GM23338 (cell line): ENCODE measurements at regions not wholly inside any gene's neighbourhood (a gene's known extent, or its start where the extent isn't known, plus 50 kb on each side); places are given as distances from the start of the nearest gene placed in this dataset.

Experiments
- ATAC-seq: fragments of 200-7000 bp; cut with Tn5 transposase; 3 replicates; pipeline ENCODE4 v1.9.1; 2020
- DNase-seq: peaks from one replicate; pipeline ENCODE4 v3.0.0-alpha.2; 2015; ENCODE audit warnings: low spot score
- H2AFZ ChIP-seq: fragments of 200-600 bp; sonication (generic); 2 replicates; pipeline ENCODE4 v1.8.0; 2016; ENCODE audit warnings: antibody characterized with exemption, mild to moderate bottlenecking, moderate library complexity
- H3F3A ChIP-seq: fragments of 200-600 bp; sonication (generic); replicated peaks from 2 replicates; pipeline ENCODE4 v1.8.0; 2017; ENCODE audit warnings: antibody characterized with exemption, mixed run types, low read depth
- H3K27ac ChIP-seq: fragments of 200-600 bp; sonication (generic); 2 replicates; pipeline ENCODE4 v1.6.1; 2016; ENCODE audit warnings: low read depth
- H3K27me3 ChIP-seq: fragments of 200-600 bp; sonication (generic); 2 replicates; pipeline ENCODE4 v1.8.0; 2016; ENCODE audit warnings: mild to moderate bottlenecking, mixed run types, moderate library complexity; ENCODE audit not compliant: insufficient read depth
- H3K36me3 ChIP-seq: fragments of 200-600 bp; sonication (generic); 2 replicates; pipeline ENCODE4 v1.8.0; 2016; ENCODE audit warnings: mild to moderate bottlenecking; ENCODE audit not compliant: insufficient read depth
- H3K4me1 ChIP-seq: fragments of 200-600 bp; sonication (generic); 2 replicates; pipeline ENCODE4 v1.8.0; 2016; ENCODE audit warnings: mild to moderate bottlenecking, moderate library complexity; ENCODE audit not compliant: insufficient read depth
- H3K4me2 ChIP-seq: fragments of 200-600 bp; sonication (generic); 2 replicates; pipeline ENCODE4 v1.7.1; 2017; ENCODE audit warnings: mixed run types
- H3K4me3 ChIP-seq: fragments of 200-600 bp; sonication (generic); 2 replicates; pipeline ENCODE4 v1.6.1; 2016; ENCODE audit warnings: mixed run types
- H3K79me2 ChIP-seq: fragments of 200-600 bp; sonication (generic); replicated peaks from 2 replicates; pipeline ENCODE4 v1.8.0; 2017; ENCODE audit warnings: mild to moderate bottlenecking; ENCODE audit not compliant: insufficient read depth
- H3K9me2 ChIP-seq: fragments of 200-600 bp; sonication (generic); 2 replicates; pipeline ENCODE4 v1.8.0; 2017; ENCODE audit not compliant: insufficient read depth
- H4K20me1 ChIP-seq: fragments of 200-600 bp; sonication (generic); replicated peaks from 2 replicates; pipeline ENCODE4 v1.8.0; 2017; ENCODE audit warnings: mild to moderate bottlenecking; ENCODE audit not compliant: insufficient read depth
- H3K27ac Mint-ChIP-seq: 2 replicates; pipeline ENCODE4 v1.8.0; 2020; ENCODE audit warnings: inconsistent platforms, mild to moderate bottlenecking, moderate library complexity, mixed read lengths
- H3K27me3 Mint-ChIP-seq: 3 replicates; pipeline ENCODE4 v1.8.0; 2022; ENCODE audit warnings: low read depth, mild to moderate bottlenecking, moderate library complexity, mixed read lengths, inconsistent platforms; ENCODE audit not compliant: insufficient read depth, poor library complexity
- H3K36me3 Mint-ChIP-seq: 3 replicates; pipeline ENCODE4 v1.8.0; 2021; ENCODE audit warnings: low read depth, mild to moderate bottlenecking, inconsistent platforms, moderate library complexity, mixed read lengths
- H3K4me1 Mint-ChIP-seq: 3 replicates; pipeline ENCODE4 v1.8.0; 2020; ENCODE audit warnings: mild to moderate bottlenecking, inconsistent platforms, mixed read lengths
- H3K4me3 Mint-ChIP-seq: 3 replicates; pipeline ENCODE4 v1.8.0; 2021; ENCODE audit warnings: moderate library complexity, mild to moderate bottlenecking, inconsistent platforms, mixed read lengths
- H3K9me3 Mint-ChIP-seq: 3 replicates; pipeline ENCODE4 v1.8.0; 2020; ENCODE audit warnings: moderate library complexity, mild to moderate bottlenecking, inconsistent platforms, mixed read lengths
- CREB1 ChIP-seq: fragments of 250-450 bp; sonication (Bioruptor Pico); IDR thresholded peaks from 2 replicates; pipeline ENCODE4 v1.5.0; 2020; ENCODE audit warnings: low read depth, mild to moderate bottlenecking, moderate library complexity
- CTCF ChIP-seq, 2 experiments: fragments of 200-600 bp in 1 of 2; sonication (generic) in 1 of 2; conservative IDR thresholded peaks; 2 replicates each; pipeline versions ENCODE4 v1.5.1 to v1.6.1; 2016 to 2017; ENCODE audit warnings: antibody characterized with exemption in 2 of 2, low read depth in 2 of 2, mild to moderate bottlenecking in 2 of 2, moderate library complexity in 1 of 2
- ETS1 ChIP-seq: IDR thresholded peaks from 2 replicates; pipeline ENCODE4 v1.6.1; 2016; ENCODE audit warnings: antibody characterized with exemption
- EZH2 ChIP-seq: fragments of 200-600 bp; sonication (generic); IDR thresholded peaks from one replicate; pipeline ENCODE4 v1.8.0; 2017; ENCODE audit warnings: antibody characterized with exemption, mild to moderate bottlenecking, low read depth; ENCODE audit not compliant: unreplicated experiment
- EZH2phosphoT487 ChIP-seq: fragments of 200-600 bp; sonication (generic); IDR thresholded peaks from one replicate; pipeline ENCODE4 v1.8.1; 2018; ENCODE audit warnings: antibody characterized with exemption; ENCODE audit not compliant: unreplicated experiment
- JUNB ChIP-seq: IDR thresholded peaks from one replicate; pipeline ENCODE4 v1.6.1; 2016; ENCODE audit warnings: antibody characterized with exemption; ENCODE audit not compliant: unreplicated experiment
- NANOG ChIP-seq: IDR thresholded peaks from 2 replicates; pipeline ENCODE4 v1.6.1; 2016; ENCODE audit warnings: antibody characterized with exemption, borderline replicate concordance
- POLR2AphosphoS5 ChIP-seq: IDR thresholded peaks from 2 replicates; pipeline ENCODE4 v1.6.1; 2016; ENCODE audit warnings: antibody characterized with exemption, low read depth
- REST ChIP-seq: IDR thresholded peaks from one replicate; pipeline ENCODE4 v1.6.1; 2018; ENCODE audit warnings: antibody characterized with exemption; ENCODE audit not compliant: unreplicated experiment
- STAT1 ChIP-seq: IDR thresholded peaks from one replicate; pipeline ENCODE4 v1.6.1; 2016; ENCODE audit warnings: antibody characterized with exemption; ENCODE audit not compliant: unreplicated experiment
- ZNF331 ChIP-seq: fragments of 250-450 bp; sonication (Bioruptor Pico); IDR thresholded peaks from 2 replicates; pipeline ENCODE4 v1.5.0; 2020; ENCODE audit warnings: low read depth, mild to moderate bottlenecking, moderate library complexity

- DNase-seq (no peak), ATAC-seq (no peak)
- Mint-ChIP-seq H3K36me3 (no peaks in the 10 kb centered on the region), H3K4me1 (peaks cover 7% of the 10 kb centered on the region; the same call in 2 of the 3 replicates), H3K4me3 (no peak overlapping the region), H3K27ac (no peak overlapping the region), H3K9me3 (no peaks in the 10 kb centered on the region; the same call in 2 of the 3 replicates), H3K27me3 (peaks cover 3% of the 10 kb centered on the region)
- Histone ChIP-seq H3K27ac (no peak overlapping the region), H3K4me3 (no peak overlapping the region), H3K4me1 (no peaks in the 10 kb centered on the region), H4K20me1 (no peaks in the 10 kb centered on the region), H3K27me3 (no peaks in the 10 kb centered on the region), H3K9me2 (no peaks in the 10 kb centered on the region), H3K79me2 (no peaks in the 10 kb centered on the region), H3F3A (no peaks in the 10 kb centered on the region), H3K4me2 (no peak overlapping the region), H3K36me3 (no peaks in the 10 kb centered on the region), H2AFZ (no peak overlapping the region)
- TF ChIP-seq CTCF (conservative IDR thresholded peaks at IDR 0.05; ENCODE audit: low read depth in 2 of 2) (no peak), JUNB (no peak), ZNF331 (CRISPR knock-in tag) (no peak), NANOG (no peak), STAT1 (no peak), EZH2 (no peak), CREB1 (CRISPR knock-in tag) (no peak)
Measured at GRCh38 chr6:122198922-122199321, 200.5 kb upstream of the HSF2 start.

GRCh38 chr6:122200440-122200839 lies 199.0 kb upstream of the HSF2 start:
- peaks cover 2% of the 10 kb centered on the region; the same call in 2 of the 3 replicates for H3K4me1 Mint-ChIP-seq
- Histone ChIP-seq H3K4me1 (no peaks in the 10 kb centered on the region), H4K20me1 (no peaks in the 10 kb centered on the region), H3K9me2 (no peaks in the 10 kb centered on the region), H3K36me3 (no peaks in the 10 kb centered on the region), H3K4me3 (no peak overlapping the region), H3K27me3 (no peaks in the 10 kb centered on the region), H3K79me2 (no peaks in the 10 kb centered on the region), H3K4me2 (no peak overlapping the region), H2AFZ (no peak overlapping the region), H3F3A (no peaks in the 10 kb centered on the region), H3K27ac (no peak overlapping the region)
- H3K36me3 Mint-ChIP-seq: no peaks in the 10 kb centered on the region
- no peak overlapping the region for H3K4me3 Mint-ChIP-seq
- peaks cover 3% of the 10 kb centered on the region for H3K27me3 Mint-ChIP-seq
- DNase-seq: no peak
- H3K27ac Mint-ChIP-seq: no peak overlapping the region
- no peak for ATAC-seq
- no peak for TF ChIP-seq ETS1
- TF ChIP-seq EZH2phosphoT487: no peak
- TF ChIP-seq EZH2: no peak
- no peak for TF ChIP-seq POLR2AphosphoS5
- no peak for TF ChIP-seq JUNB
- no peak for TF ChIP-seq CREB1 (CRISPR knock-in tag)
- TF ChIP-seq CTCF (conservative IDR thresholded peaks at IDR 0.05; ENCODE audit: low read depth in 2 of 2): no peak
- no peak for TF ChIP-seq REST
- no peak for TF ChIP-seq ZNF331 (CRISPR knock-in tag)
- no peak for TF ChIP-seq STAT1
- TF ChIP-seq NANOG: no peak
- peaks cover 3% of the 10 kb centered on the region; the same call in 1 of the 3 replicates for H3K9me3 Mint-ChIP-seq
